Activated T-helper 1 cell treated with Interleukin-2 at 50 U/mL for 16 hours (primary cell): ENCODE measurements at regions not wholly inside any gene's neighbourhood (a gene's known extent, or its start where the extent isn't known, plus 50 kb on each side); places are given as distances from the start of the nearest gene placed in this dataset.
"Not testable (repeated sequence)": the region's sequence is repeated elsewhere in the genome, so short reads cannot be mapped to it uniquely, and the experiment has no call there.

Experiments used
- DNase-seq: peaks from one replicate; pipeline ENCODE4 v3.0.0-alpha.2; 2020; ENCODE audit warnings: low read depth

DNA sequence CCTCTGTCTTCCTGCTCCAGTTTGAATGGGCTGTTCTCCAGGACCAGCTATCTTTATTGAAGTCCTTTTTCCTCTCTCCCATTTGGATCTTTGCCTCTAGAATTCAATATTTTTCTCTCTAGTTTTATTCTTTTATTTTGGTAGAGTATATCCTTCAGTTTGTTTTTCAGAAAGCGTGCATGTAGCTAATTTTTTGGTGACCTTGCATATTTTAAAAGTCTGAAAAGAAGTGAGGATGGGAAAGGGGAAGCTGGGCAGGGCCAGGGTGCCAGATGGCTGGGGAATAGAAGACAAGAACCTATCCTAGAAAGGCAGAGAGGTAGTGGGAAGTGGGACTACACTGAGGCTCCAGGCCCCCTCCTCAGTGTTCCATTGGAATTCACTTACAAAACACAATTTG is 95.0 kb upstream of the ZBED5 start:
- DNase-seq: no peak

DNA sequence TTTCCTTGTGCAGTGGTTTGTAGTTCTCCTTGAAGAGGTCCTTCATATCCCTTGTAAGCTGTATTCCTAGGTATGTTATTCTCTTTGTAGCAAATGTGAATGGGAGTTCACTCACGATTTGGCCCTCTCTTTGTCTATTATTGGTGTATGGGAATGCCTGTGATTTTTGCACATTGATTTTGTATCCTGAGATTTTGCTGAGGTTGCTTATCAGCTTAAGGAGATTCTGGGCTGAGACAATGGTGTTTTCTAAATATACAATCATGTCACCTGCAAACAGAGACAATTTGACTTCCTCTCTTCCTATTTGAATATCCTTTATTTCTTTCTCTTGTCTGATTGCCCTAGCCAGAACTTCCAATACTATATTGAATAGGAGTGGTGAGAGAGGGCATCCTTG is 90.1 kb upstream of the ZBED5 start:
- DNase-seq: not testable (repeated sequence)

- no peak for DNase-seq
Observed at GRCh38 chr11:10946072-10946471, 88.2 kb upstream of the ZBED5 start.

- DNase-seq: no peak
Observed at GRCh38 chr11:10945196-10945595, 87.3 kb upstream of the ZBED5 start.

- DNase-seq: no peak
Observed at GRCh38 chr11:10943968-10944367, 86.1 kb upstream of the ZBED5 start.

DNA sequence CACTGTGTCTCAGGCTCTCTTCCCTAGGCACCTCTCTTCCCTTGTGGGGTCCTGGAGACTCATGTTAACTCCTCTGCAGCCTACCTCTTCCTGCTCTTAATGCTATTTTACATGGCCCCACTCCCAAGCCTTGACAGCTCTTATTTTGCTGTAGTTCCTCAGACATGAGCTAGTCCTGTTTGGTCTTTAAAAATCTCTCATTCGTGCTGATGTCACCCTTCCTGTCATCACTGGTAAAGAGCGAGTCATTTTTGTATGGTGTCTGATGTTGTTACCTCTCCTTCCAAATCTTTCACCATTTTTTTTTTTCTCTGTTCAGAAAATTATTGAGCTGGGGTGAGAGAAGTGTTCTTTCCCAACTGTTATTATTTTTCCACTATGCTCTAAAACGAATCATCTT is 84.8 kb upstream of the ZBED5 start:
- DNase-seq: no peak

- DNase-seq: no peak
Observed at GRCh38 chr11:10941871-10942270, 84.0 kb upstream of the ZBED5 start.

DNA sequence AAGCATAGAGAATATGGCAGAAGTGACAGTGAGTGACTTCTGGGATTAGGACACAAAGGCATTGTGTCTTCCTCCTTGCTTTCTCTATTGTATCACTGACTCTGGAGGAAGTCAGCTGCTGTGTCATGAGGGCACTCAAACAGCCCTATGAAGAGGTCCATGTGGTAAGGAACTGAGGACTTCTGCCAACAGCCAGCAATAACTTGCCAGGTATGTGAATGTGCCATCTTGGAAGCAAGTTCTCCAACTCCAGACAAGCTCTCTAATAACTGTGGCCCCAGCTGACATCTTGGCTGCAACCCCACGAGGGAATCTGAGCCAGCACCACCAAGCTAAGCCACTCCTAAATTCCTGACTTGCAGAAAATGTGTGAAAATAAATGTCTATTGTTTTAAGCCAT is 83.6 kb upstream of the ZBED5 start:
- DNase-seq: no peak

DNA sequence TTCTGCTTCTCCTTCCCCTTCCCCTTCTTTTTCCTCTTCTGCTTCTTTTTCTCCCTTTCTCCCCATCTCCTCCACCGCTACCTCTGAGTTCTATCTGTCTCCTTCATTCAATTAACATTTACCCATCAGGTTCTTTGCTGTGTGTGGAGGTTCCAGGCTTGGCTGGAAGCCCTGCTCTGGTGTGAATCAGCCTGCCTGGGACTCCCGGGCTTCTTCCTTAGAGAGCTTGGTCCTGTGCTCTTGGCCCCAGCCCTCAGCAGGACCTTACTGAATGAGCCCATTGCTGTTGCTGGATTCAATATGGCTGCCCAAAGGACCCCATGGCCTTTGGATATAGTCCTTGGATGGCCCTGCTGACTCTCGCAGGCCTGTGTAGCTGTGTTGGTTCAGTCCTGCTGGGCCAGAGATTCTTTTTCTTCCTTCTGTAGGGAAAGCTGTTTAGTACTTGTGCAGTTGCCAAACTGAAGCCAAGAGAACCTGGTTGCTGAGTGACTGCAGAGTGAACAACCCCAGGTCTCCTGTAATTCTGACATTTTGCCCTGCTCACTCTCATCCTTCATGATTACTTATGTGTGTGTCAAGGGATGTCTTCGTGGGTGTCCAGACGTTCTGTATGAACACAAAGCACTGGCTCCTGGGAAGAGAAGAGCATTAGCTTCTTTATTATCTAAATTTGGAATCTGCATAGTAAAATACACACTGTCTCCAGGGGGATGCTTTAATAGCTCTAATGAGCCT is 81.0 kb upstream of the ZBED5 start:
- no peak for DNase-seq

DNA sequence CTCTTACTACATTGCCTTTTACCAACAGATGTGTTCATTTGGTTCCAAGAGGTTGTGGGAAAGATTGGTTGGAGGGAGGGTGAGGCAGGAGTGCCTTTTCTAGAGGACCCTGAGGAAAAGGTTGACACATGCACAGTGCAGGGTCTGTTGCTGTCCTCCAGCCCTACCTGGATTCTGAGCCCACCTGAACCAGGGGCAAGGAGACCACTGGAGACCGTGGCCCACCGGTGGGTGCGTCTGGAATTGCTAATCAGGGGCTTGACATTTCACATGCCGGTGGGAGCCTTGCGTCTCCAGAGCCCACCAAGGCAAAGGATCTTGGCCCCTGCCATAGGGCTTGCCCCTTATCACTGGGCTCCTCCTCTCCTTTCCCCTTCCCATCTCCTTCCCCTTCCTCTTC is 80.4 kb upstream of the ZBED5 start:
- no peak for DNase-seq

DNA sequence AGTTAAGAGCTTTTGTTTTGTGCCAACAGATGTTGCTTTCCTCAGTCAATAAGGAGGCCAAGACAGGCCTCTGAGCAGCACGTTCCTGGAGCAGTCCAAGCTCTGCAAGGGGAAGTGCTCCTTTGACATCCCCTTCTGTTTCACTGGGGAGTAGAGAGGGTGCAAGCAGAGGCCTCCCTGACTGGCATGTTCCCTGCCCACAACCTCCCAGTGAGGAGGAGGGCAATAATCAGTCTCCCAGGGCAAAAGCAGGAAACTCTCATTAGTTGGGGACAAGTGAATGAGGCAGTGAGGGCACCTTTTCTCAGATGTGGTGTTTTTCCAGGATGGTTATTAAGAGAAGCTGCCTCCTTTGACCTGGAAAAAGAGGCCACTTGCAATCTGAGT is 79.5 kb upstream of the ZBED5 start:
- no peak for DNase-seq

- no peak for DNase-seq
Observed at GRCh38 chr11:10936626-10937384, 79.0 kb upstream of the ZBED5 start.

DNA sequence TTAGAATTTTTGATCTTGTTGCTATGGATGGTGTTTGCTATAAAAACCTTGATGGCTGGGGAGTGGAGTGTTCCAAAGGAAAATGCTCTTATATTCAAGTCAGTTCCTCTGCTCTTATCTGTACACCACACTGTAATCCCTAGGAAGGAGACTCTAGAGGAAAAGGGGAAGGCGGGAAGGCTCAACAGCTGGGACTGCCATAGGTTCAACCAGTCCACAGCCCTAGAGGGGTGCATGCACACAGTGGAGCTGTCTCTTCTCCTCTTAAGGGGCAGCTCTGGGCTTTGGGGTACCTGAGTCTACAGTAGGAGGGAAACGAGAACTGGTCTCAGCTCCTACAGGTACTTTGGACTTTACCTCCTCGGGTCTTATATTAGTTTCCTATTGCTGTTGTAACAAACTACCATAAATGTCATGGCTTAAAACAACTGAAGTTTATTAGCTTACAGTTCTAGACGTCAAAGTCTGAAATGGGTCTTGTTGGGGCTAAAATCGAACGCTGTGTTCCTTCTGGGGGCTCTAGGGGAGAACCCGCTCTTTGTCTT is 77.2 kb upstream of the ZBED5 start:
- DNase-seq: no peak

- DNase-seq: no peak
Observed at GRCh38 chr11:10934293-10934860, 76.5 kb upstream of the ZBED5 start.

DNA sequence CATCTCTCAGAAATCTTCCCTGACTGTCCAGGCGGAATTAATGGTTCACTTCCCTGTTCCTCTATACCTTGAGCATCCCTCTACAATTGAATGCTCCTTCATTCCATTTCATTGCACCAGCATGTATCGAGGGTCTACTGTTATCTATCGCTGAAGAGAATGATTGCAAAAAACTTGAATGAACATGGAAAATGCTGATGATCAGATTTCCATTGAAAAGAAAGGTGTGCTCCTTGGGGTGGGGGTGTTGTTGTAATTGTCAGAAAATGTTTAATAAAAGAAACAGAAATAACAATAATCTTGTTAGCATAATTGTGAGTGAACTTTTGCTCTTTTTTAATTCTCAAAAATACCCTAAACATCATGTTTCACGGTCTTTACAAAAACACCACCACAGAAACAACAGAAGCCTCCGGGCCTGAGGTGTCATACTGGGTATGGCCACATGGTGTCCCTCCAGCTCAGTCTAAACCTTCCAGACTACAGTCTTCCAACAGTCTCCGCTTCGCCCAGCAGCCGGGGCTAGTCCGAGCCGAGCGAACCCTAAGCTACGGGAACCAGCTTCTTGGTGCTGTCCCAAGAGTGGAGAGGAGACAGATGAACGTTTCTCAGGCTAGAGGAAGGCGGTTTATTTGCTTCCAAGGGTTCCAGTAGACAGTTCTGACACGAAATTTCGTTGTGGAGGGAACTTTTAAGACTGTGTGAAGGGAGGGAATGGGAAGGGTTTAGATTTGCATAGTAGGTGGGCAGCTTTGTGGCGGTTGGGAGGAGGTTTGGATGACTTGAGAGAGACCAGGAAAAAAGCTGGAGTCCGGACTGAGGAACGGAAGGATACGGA is 75.8 kb upstream of the ZBED5 start:
- peak; percentile 62 for DNase-seq

GRCh38 chr11:10932976-10933375 is 75.1 kb upstream of the ZBED5 start:
- DNase-seq: no peak

GRCh38 chr11:10931761-10932670 is 74.2 kb upstream of the ZBED5 start:
- DNase-seq: no peak

DNA sequence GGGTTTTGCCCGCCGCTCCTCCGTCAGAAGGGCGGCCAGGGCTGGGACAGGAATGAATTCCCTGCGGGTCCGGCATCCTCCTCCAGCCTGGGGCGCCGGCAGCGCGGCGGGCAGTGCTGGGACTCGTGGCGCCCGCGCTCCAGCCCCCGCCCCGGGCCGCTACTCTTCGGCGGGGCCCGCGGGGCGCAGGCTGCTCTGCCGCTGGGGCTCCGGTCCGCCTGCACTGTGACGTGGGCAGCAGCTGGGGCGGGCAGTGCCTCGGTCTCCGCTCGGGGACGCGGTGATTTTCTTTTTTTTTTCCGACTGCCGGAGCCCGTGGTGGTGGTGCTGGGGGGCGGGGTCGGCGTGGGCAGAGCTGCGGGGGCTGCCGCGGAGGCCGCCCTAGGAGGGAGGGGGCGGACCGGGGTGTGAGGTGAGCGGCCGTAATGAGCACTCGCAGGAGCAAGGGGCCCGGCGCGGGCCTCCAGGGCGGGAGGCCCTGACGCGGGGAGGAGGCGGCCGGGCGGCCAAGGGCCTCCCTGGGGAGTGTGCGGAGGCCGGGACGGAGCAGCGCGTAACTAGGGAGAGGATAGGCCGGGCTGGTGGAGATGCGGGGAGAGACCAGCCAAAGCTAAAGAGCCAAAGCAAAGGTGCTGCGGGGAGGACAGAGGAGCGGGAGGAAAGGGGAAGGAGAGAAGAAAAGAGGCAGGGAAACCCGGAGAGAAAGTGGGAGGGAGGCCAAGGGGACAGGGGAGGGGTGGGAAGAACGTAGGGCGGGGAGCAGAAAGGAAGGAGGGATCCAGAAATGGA is 73.3 kb upstream of the ZBED5 start:
- no peak for DNase-seq

GRCh38 chr11:10930224-10930971 is 72.5 kb upstream of the ZBED5 start:
- no peak for DNase-seq

- no peak for DNase-seq
Observed at GRCh38 chr11:10927538-10927937, 69.7 kb upstream of the ZBED5 start.
